Natural killer cell (primary cell): ENCODE measurements at regions not wholly inside any gene's neighbourhood (a gene's known extent, or its start where the extent isn't known, plus 50 kb on each side); places are given as distances from the start of the nearest gene placed in this dataset.
"Not testable (repeated sequence)": the region's sequence is repeated elsewhere in the genome, so short reads cannot be mapped to it uniquely, and the experiment has no call there.

Source experiments
- ATAC-seq, 3 donors: fragments of 150-1000 bp in 2 of 3; fragments of 200-7000 bp in 1 of 3; cut with Tn5 transposase; 1 replicate in 1 of 3; 2 replicates in 2 of 3; pipeline ENCODE4 v1.10.0; 2021; ENCODE audit warnings: mild to moderate bottlenecking in 2 of 3, moderate library complexity in 2 of 3
- DNase-seq, 2 donors: peaks; one replicate each; pipeline versions ENCODE4 v3.0.0 to v3.0.0-alpha.2; 2013 to 2021; ENCODE audit warnings: mixed read lengths in 1 of 2
- H3K27ac ChIP-seq: one replicate; pipeline ENCODE4 v1.5.1; 2013; ENCODE audit warnings: mild to moderate bottlenecking, low read length
- H3K27me3 ChIP-seq: one replicate; pipeline ENCODE4 v1.6.1; 2013; ENCODE audit warnings: low read length; ENCODE audit not compliant: control insufficient read depth, insufficient read depth
- H3K36me3 ChIP-seq: one replicate; pipeline ENCODE4 v1.6.1; 2013; ENCODE audit warnings: low read length; ENCODE audit not compliant: control insufficient read depth, insufficient read depth
- H3K4me1 ChIP-seq: one replicate; pipeline ENCODE4 v1.6.1; 2013; ENCODE audit warnings: low read length; ENCODE audit not compliant: control insufficient read depth, insufficient read depth
- H3K4me3 ChIP-seq: one replicate; pipeline ENCODE4 v1.5.1; 2013; ENCODE audit warnings: low read length
- H3K9me3 ChIP-seq: one replicate; pipeline ENCODE4 v1.6.1; 2013; ENCODE audit warnings: low read length; ENCODE audit not compliant: control insufficient read depth, insufficient read depth
- H3K27ac Mint-ChIP-seq, 2 donors: one replicate each; pipeline ENCODE4 v1.8.0; 2022; ENCODE audit warnings: mild to moderate bottlenecking in 2 of 2, mixed read lengths in 2 of 2, moderate library complexity in 1 of 2
- H3K27me3 Mint-ChIP-seq, 2 donors: one replicate each; pipeline ENCODE4 v1.8.0; 2022; ENCODE audit warnings: low read depth in 2 of 2, mixed read lengths in 2 of 2
- H3K36me3 Mint-ChIP-seq: one replicate; pipeline ENCODE4 v1.8.0; 2022; ENCODE audit warnings: mixed read lengths
- H3K4me1 Mint-ChIP-seq, 2 donors: one replicate each; pipeline ENCODE4 v1.8.0; 2022; ENCODE audit warnings: mixed read lengths in 2 of 2
- H3K4me3 Mint-ChIP-seq: one replicate; pipeline ENCODE4 v1.8.0; 2022; ENCODE audit warnings: mild to moderate bottlenecking, moderate library complexity, mixed read lengths
- H3K9me3 Mint-ChIP-seq, 2 donors: one replicate each; pipeline ENCODE4 v1.8.0; 2022; ENCODE audit warnings: mixed read lengths in 2 of 2
- CTCF ChIP-seq: fragments of 200-600 bp; IDR thresholded peaks from one replicate; pipeline ENCODE4 v1.8.0; 2022; ENCODE audit warnings: antibody characterized with exemption
- WGBS: methylation state at CpG from one replicate; pipeline ENCODE4 v1.1.7; 2013; ENCODE audit warnings: missing lambda C conversion rate; ENCODE audit not compliant: insufficient coverage; 5-methylcytosine and 5-hydroxymethylcytosine counted together
- intact Hi-C: fragments of 100-400 bp; cut with micrococcal nuclease; formaldehyde crosslinking; loops from one replicate; pipeline ENCODE4 v1.14.2; 2022

- Histone ChIP-seq H3K9me3 (no peaks in the 10 kb centered on the region), H3K27me3 (no peaks in the 10 kb centered on the region), H3K27ac (no peak overlapping the region), H3K36me3 (no peaks in the 10 kb centered on the region), H3K4me3 (no peak overlapping the region), H3K4me1 (no peaks in the 10 kb centered on the region)
- 89% methylated on average over 5 of the region's 5 CpGs for WGBS
- H3K9me3 Mint-ChIP-seq, result peaks cover 2 to 6% of the 10 kb centered on the region in 2 donors
- no peak overlapping the region for H3K4me3 Mint-ChIP-seq
- no peak overlapping the region for H3K27ac Mint-ChIP-seq
- ATAC-seq (no peak), DNase-seq (no peak)
- no peaks in the 10 kb centered on the region for H3K4me1 Mint-ChIP-seq
- no peak for TF ChIP-seq CTCF
- intact Hi-C loops, result no loop called here
- H3K36me3 Mint-ChIP-seq, result no peaks in the 10 kb centered on the region
- no peaks in the 10 kb centered on the region for H3K27me3 Mint-ChIP-seq
These were observed 960.7 kb downstream of the SLC4A3 start for GRCh38 chr2:220588148-220588547.

GRCh38 chr2:220590476-220590875, 963.0 kb downstream of the SLC4A3 start:
- H3K36me3 ChIP-seq, result no peaks in the 10 kb centered on the region
- DNase-seq (no peak), ATAC-seq (no peak)
- intact Hi-C loops, result no loop called here
- H3K9me3 ChIP-seq, result no peaks in the 10 kb centered on the region
- H3K27me3 ChIP-seq, result no peaks in the 10 kb centered on the region
- 67% methylated on average over 1 of the region's 1 CpG for WGBS
- Mint-ChIP-seq H3K27me3 (no peaks in the 10 kb centered on the region), H3K4me1 (no peaks in the 10 kb centered on the region), H3K27ac (no peak overlapping the region), H3K4me3 (no peak overlapping the region), H3K9me3 (peaks cover 2 to 6% of the 10 kb centered on the region in 2 donors), H3K36me3 (no peaks in the 10 kb centered on the region)
- no peak for TF ChIP-seq CTCF
- H3K27ac ChIP-seq, result no peak overlapping the region
- no peaks in the 10 kb centered on the region for H3K4me1 ChIP-seq
- no peak overlapping the region for H3K4me3 ChIP-seq

GRCh38 chr2:220593526-220593925, 966.1 kb downstream of the SLC4A3 start:
- H3K9me3 ChIP-seq, result no peaks in the 10 kb centered on the region
- Mint-ChIP-seq H3K4me1 (no peaks in the 10 kb centered on the region), H3K4me3 (no peak overlapping the region), H3K27me3 (no peaks in the 10 kb centered on the region), H3K9me3 (peaks cover 0 to 4% of the 10 kb centered on the region in 2 donors), H3K27ac (no peak overlapping the region), H3K36me3 (no peaks in the 10 kb centered on the region)
- no peak for ATAC-seq
- no peak for DNase-seq
- TF ChIP-seq CTCF, result no peak
- no peak overlapping the region for H3K4me3 ChIP-seq
- no CpG with 5 or more reads among the region's 1 CpG for WGBS
- intact Hi-C loops, result no loop called here
- no peak overlapping the region for H3K27ac ChIP-seq
- no peaks in the 10 kb centered on the region for H3K36me3 ChIP-seq
- no peaks in the 10 kb centered on the region for H3K4me1 ChIP-seq
- no peaks in the 10 kb centered on the region for H3K27me3 ChIP-seq

DNA sequence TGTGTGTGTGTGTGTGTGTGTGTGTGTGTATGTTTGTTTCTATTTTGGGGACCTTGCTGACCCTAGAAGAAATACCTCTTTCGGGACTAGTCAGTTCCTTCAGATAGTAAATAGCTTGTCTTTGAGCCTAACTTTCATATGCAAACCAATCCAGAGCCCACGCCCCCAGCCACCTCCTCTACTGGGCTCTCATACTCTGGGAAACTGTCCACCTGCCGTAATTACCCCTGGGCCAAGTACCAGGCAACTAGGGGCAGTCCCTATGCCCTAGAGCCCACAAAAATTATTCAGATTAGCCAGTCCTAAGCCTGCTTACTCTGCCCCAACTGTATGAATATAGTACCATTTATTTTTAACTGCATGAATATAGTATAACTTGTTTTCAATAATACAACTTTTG, 970.4 kb downstream of the EPHA4 start:
- Histone ChIP-seq H3K4me1 (no peaks in the 10 kb centered on the region), H3K9me3 (no peaks in the 10 kb centered on the region), H3K27ac (no peak overlapping the region), H3K27me3 (no peaks in the 10 kb centered on the region), H3K36me3 (no peaks in the 10 kb centered on the region), H3K4me3 (no peak overlapping the region)
- no peak overlapping the region for H3K27ac Mint-ChIP-seq
- 79% methylated on average over 3 of the region's 3 CpGs for WGBS
- H3K4me3 Mint-ChIP-seq, result no peak overlapping the region
- no peaks in the 10 kb centered on the region for H3K27me3 Mint-ChIP-seq
- intact Hi-C loops, result no loop called here
- H3K36me3 Mint-ChIP-seq, result no peaks in the 10 kb centered on the region
- peaks cover 0 to 10% of the 10 kb centered on the region in 2 donors for H3K9me3 Mint-ChIP-seq
- ATAC-seq, result no peak
- TF ChIP-seq CTCF, result no peak
- DNase-seq, result no peak
- H3K4me1 Mint-ChIP-seq, result no peaks in the 10 kb centered on the region

GRCh38 chr2:220613004-220613403, 959.1 kb downstream of the EPHA4 start:
- H3K9me3 Mint-ChIP-seq, intact Hi-C loops, DNase-seq, H3K36me3 ChIP-seq, H3K36me3 Mint-ChIP-seq, H3K27ac Mint-ChIP-seq, ATAC-seq, H3K9me3 ChIP-seq, H3K4me3 ChIP-seq, H3K27me3 ChIP-seq, H3K4me1 ChIP-seq, H3K27me3 Mint-ChIP-seq, H3K4me1 Mint-ChIP-seq, H3K27ac ChIP-seq, H3K4me3 Mint-ChIP-seq: not testable (repeated sequence)
- WGBS, result 100% methylated on average over 5 of the region's 8 CpGs
